ENCODE measurements at regions not wholly inside any gene's neighbourhood (a gene's known extent, or its start where the extent isn't known, plus 50 kb on each side); places are given as distances from the start of the nearest gene placed in this dataset.

DNA sequence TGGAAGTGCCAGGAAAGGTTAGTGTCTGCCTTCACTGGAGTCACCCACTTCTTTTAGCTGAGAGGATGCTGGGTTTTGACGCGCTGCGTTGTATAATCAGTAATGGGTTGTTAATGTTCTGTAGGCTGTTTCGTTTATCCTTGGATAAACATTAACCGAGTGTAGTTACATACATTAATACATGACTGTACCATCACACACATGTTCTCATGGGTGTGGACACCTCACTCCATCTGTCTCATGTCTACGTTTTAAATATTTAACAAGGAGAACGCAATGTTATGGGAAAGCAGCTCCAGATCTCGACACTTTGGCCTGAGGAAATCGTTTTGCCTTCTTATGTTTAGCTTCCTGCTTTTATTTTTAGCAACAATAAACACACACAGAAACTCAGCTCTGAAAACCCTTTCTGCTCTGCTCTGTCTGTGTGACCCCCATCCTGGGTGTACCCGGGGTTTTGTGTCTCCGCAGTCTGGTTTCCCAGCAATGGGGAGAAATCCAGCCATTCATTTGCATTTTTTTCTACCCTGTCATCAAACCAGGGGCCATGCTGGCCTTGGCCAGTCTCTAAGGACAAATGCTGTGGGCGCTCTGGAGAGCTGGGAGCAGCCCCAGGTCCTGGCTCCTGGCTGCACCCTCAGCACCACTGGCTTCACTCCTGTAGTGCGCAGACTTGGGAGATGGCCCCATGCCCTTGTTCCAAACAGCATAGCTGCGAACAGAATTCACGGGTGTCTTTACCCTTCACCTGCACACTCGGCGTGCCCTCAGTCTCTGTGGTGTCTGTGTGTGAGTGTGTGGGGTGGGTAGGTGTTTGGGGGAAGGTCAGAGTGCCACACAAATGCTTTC is 110.8 kb downstream of the ERMARD start:
- Mint-ChIP-seq H3K4me3 (no peak overlapping the region), H3K27me3 (ENCODE audit: low read depth in 2 of 2) (peaks cover 0 to 10% of the 10 kb centered on the region in 2 donors), H3K9me3 (no peaks in the 10 kb centered on the region), H3K4me1 (peaks cover 6 to 9% of the 10 kb centered on the region in 2 donors), H3K36me3 (no peaks in the 10 kb centered on the region), H3K27ac (no peak overlapping the region)
- Histone ChIP-seq H3K4me1 (ENCODE audit: control insufficient read depth, insufficient read depth, low read length) (peaks cover 11% of the 10 kb centered on the region), H3K27ac (ENCODE audit: low read length) (no peak overlapping the region), H3K36me3 (ENCODE audit: control insufficient read depth, insufficient read depth, low read length) (no peaks in the 10 kb centered on the region), H3K27me3 (ENCODE audit: control insufficient read depth, insufficient read depth, low read length) (no peaks in the 10 kb centered on the region), H3K4me3 (ENCODE audit: low read length) (no peak overlapping the region), H3K9me3 (ENCODE audit: control insufficient read depth, insufficient read depth, low read length) (peaks cover 10% of the 10 kb centered on the region)
- TF ChIP-seq, protein P1, sequence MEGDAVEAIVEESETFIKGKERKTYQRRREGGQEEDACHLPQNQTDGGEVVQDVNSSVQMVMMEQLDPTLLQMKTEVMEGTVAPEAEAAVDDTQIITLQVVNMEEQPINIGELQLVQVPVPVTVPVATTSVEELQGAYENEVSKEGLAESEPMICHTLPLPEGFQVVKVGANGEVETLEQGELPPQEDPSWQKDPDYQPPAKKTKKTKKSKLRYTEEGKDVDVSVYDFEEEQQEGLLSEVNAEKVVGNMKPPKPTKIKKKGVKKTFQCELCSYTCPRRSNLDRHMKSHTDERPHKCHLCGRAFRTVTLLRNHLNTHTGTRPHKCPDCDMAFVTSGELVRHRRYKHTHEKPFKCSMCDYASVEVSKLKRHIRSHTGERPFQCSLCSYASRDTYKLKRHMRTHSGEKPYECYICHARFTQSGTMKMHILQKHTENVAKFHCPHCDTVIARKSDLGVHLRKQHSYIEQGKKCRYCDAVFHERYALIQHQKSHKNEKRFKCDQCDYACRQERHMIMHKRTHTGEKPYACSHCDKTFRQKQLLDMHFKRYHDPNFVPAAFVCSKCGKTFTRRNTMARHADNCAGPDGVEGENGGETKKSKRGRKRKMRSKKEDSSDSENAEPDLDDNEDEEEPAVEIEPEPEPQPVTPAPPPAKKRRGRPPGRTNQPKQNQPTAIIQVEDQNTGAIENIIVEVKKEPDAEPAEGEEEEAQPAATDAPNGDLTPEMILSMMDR (IDR thresholded peaks at IDR 0.05), result no peak
- 82% methylated on average over 17 of the region's 17 CpGs for WGBS (ENCODE audit: insufficient coverage)
- intact Hi-C loops (cut with micrococcal nuclease), result no loop called here
- ATAC-seq (no peak), DNase-seq (no peak)

DNA sequence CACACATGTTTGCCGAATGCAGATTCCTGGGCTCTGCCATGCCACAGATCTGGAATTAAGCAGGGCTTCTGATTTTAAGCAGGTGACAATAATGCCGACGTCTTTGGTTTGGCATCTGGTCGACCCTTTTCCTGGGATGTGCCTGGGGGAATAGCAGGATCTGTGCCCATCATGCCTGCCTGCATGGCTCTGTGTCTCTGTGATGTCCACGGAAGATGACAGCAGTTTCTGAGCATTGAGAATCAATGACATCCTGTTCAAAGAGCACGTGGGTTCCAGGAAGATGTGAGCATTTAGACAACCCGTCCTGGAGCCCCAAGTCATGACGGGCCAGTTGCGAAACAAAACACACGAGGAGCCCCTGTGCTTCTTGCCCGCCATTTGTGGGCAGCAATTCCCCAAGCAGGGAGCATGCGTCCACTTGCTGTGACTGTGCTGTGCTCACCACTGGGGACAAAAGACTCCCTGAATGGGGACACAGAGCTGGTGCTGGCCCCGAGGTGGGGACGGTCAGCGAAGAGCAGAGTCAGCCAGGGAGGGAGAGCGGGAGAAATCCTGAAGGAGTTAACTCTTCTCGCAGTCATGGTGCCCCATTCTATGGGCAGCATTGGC is 110.1 kb downstream of the ERMARD start:
- no peak overlapping the region for H3K27ac ChIP-seq (ENCODE audit: low read length)
- H3K27me3 ChIP-seq (ENCODE audit: control insufficient read depth, insufficient read depth, low read length), result no peaks in the 10 kb centered on the region
- no peaks in the 10 kb centered on the region for H3K36me3 ChIP-seq (ENCODE audit: control insufficient read depth, insufficient read depth, low read length)
- Mint-ChIP-seq H3K4me1 (peaks cover 6 to 9% of the 10 kb centered on the region in 2 donors), H3K36me3 (no peaks in the 10 kb centered on the region), H3K4me3 (no peak overlapping the region), H3K27me3 (ENCODE audit: low read depth in 2 of 2) (peaks cover 0 to 10% of the 10 kb centered on the region in 2 donors), H3K9me3 (no peaks in the 10 kb centered on the region), H3K27ac (no peak overlapping the region)
- TF ChIP-seq, protein P1 (IDR thresholded peaks at IDR 0.05), result no peak
- intact Hi-C loops (cut with micrococcal nuclease), result no loop called here
- H3K4me3 ChIP-seq (ENCODE audit: low read length), result no peak overlapping the region
- DNase-seq, result no peak
- peaks cover 14% of the 10 kb centered on the region for H3K9me3 ChIP-seq (ENCODE audit: control insufficient read depth, insufficient read depth, low read length)
- peaks cover 6% of the 10 kb centered on the region for H3K4me1 ChIP-seq (ENCODE audit: control insufficient read depth, insufficient read depth, low read length)
- WGBS (ENCODE audit: insufficient coverage), result 89% methylated on average over 17 of the region's 17 CpGs
- ATAC-seq, result no peak

DNA sequence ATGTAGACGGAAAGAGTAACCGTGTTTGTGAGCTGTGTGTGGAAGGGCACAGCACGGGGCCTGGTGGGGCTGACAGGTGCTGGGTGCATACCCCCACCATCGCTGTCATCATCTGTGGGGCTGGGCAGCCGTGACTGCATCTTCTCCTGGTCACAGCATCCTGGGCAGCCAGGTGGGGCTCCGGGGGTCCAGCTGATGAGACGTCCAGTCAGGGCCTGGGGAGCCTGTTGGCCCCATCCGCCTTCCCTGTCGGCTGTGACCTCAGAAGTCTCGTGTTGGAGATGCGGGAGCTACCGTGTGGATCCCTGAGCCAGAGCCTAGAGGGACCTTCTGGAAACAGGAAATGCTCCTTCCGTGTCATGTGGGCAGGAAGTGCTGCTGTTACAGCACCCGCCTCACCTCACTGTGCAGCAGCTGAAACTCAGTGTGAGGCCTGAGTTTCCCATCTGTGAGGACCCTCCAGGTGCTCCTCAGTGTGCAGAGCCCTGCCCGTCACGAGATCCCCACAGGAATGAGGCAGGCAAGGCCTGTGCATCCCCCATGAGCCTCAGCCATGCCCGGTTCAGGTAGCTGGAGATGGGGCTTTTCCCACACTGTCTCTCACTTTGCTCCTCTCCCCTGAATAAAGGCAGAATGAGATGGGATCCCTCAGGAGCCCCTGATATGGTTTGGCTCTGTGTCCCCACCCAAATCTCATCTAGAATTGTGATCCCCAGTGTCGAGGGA is 108.7 kb downstream of the ERMARD start:
- Histone ChIP-seq H3K4me1 (ENCODE audit: control insufficient read depth, insufficient read depth, low read length) (peaks cover 6% of the 10 kb centered on the region), H3K9me3 (ENCODE audit: control insufficient read depth, insufficient read depth, low read length) (peaks cover 14% of the 10 kb centered on the region), H3K27ac (ENCODE audit: low read length) (no peak overlapping the region), H3K36me3 (ENCODE audit: control insufficient read depth, insufficient read depth, low read length) (no peaks in the 10 kb centered on the region), H3K27me3 (ENCODE audit: control insufficient read depth, insufficient read depth, low read length) (no peaks in the 10 kb centered on the region), H3K4me3 (ENCODE audit: low read length) (no peak overlapping the region)
- Mint-ChIP-seq H3K9me3 (no peaks in the 10 kb centered on the region), H3K27me3 (ENCODE audit: low read depth in 2 of 2) (peaks cover 0 to 10% of the 10 kb centered on the region in 2 donors), H3K27ac (no peak overlapping the region), H3K4me3 (no peak overlapping the region), H3K36me3 (no peaks in the 10 kb centered on the region), H3K4me1 (peaks cover 6 to 9% of the 10 kb centered on the region in 2 donors)
- TF ChIP-seq, protein P1 (IDR thresholded peaks at IDR 0.05), result no peak
- 75% methylated on average over 18 of the region's 18 CpGs for WGBS (ENCODE audit: insufficient coverage)
- no peak for ATAC-seq
- no peak for DNase-seq
- intact Hi-C loops (cut with micrococcal nuclease), result no loop called here

Data from natural killer cell (primary cell).